ENCODE measurements at regions not wholly inside any gene's neighbourhood (a gene's known extent, or its start where the extent isn't known, plus 50 kb on each side); places are given as distances from the start of the nearest gene placed in this dataset.
"Not testable (repeated sequence)": the region's sequence is repeated elsewhere in the genome, so short reads cannot be mapped to it uniquely, and the experiment has no call there.

GRCh38 chr5:100066020-100066419 lies 469.2 kb upstream of the FAM174A start:
- in situ Hi-C loops (cut with MboI; ENCODE audit: low sequenced_read_pairs, unreplicated experiment); DNase-seq (ENCODE audit: low spot score): not testable (repeated sequence)

- in situ Hi-C loops (cut with MboI; ENCODE audit: low sequenced_read_pairs, unreplicated experiment) = no loop called here
- no peak for TF ChIP-seq CTCF (IDR thresholded peaks at IDR 0.05; ENCODE audit: borderline replicate concordance, control extremely low read depth, extremely low read depth, insufficient read depth, missing control alignments)
- DNase-seq (ENCODE audit: low spot score) = no peak
Measured at GRCh38 chr5:100043475-100043874, 491.7 kb upstream of the FAM174A start.

- DNase-seq (ENCODE audit: low spot score) = no peak
Measured at GRCh38 chr5:100026606-100027005, 508.6 kb upstream of the FAM174A start.

GRCh38 chr5:100023536-100023935 lies 511.6 kb upstream of the FAM174A start:
- no peak for DNase-seq (ENCODE audit: low spot score)
- in situ Hi-C loops (cut with MboI; ENCODE audit: low sequenced_read_pairs, unreplicated experiment) = no loop called here
- TF ChIP-seq CTCF (IDR thresholded peaks at IDR 0.05; ENCODE audit: borderline replicate concordance, control extremely low read depth, extremely low read depth, insufficient read depth, missing control alignments) = no peak

More at GRCh38 chr5:100026606-100027005, 508.6 kb upstream of the FAM174A start:
- in situ Hi-C loops (cut with MboI; ENCODE audit: low sequenced_read_pairs, unreplicated experiment) = no loop called here
- no peak for TF ChIP-seq CTCF (IDR thresholded peaks at IDR 0.05; ENCODE audit: borderline replicate concordance, control extremely low read depth, extremely low read depth, insufficient read depth, missing control alignments)

- TF ChIP-seq CTCF (IDR thresholded peaks at IDR 0.05; ENCODE audit: borderline replicate concordance, control extremely low read depth, extremely low read depth, insufficient read depth, missing control alignments) = no peak
- no peak for DNase-seq (ENCODE audit: low spot score)
- in situ Hi-C loops (cut with MboI; ENCODE audit: low sequenced_read_pairs, unreplicated experiment) = no loop called here
Measured at GRCh38 chr5:100017520-100018262, 517.5 kb upstream of the FAM174A start.

- DNase-seq (ENCODE audit: low spot score); in situ Hi-C loops (cut with MboI; ENCODE audit: low sequenced_read_pairs, unreplicated experiment): not testable (repeated sequence)
Measured at GRCh38 chr5:100013305-100013704, 521.9 kb upstream of the FAM174A start.

- in situ Hi-C loops (cut with MboI; ENCODE audit: low sequenced_read_pairs, unreplicated experiment); DNase-seq (ENCODE audit: low spot score): not testable (repeated sequence)
Measured at GRCh38 chr5:100011160-100011559, 524.0 kb upstream of the FAM174A start.

- TF ChIP-seq CTCF (IDR thresholded peaks at IDR 0.05; ENCODE audit: borderline replicate concordance, control extremely low read depth, extremely low read depth, insufficient read depth, missing control alignments) = no peak
- in situ Hi-C loops (cut with MboI; ENCODE audit: low sequenced_read_pairs, unreplicated experiment) = no loop called here
- no peak for DNase-seq (ENCODE audit: low spot score)
Measured at GRCh38 chr5:100004969-100005368, 530.2 kb upstream of the FAM174A start.
